H1 (cell line): ENCODE measurements at regions not wholly inside any gene's neighbourhood (a gene's known extent, or its start where the extent isn't known, plus 50 kb on each side); places are given as distances from the start of the nearest gene placed in this dataset.

Experiments
- ASH2L ChIP-seq: fragments of 200-600, 300-600 bp; sonication (generic); IDR thresholded peaks from one replicate; pipeline ENCODE4 v1.7.1; 2017; ENCODE audit warnings: low read length
- BACH1 ChIP-seq: IDR thresholded peaks from 2 replicates; pipeline ENCODE4 v1.6.1; 2012; ENCODE audit warnings: low read length, improper control_type of control experiment
- CREB1 ChIP-seq: IDR thresholded peaks from 2 replicates; pipeline ENCODE4 v1.6.1; 2012; ENCODE audit warnings: inconsistent platforms
- EGR1 ChIP-seq: IDR thresholded peaks from 2 replicates; pipeline ENCODE4 v1.6.1; 2011; ENCODE audit warnings: low read depth, low read length, borderline replicate concordance
- EP300 ChIP-seq, 2 experiments: IDR thresholded peaks; 1 replicate in 1 of 2; 2 replicates in 1 of 2; pipeline ENCODE4 v1.6.1; 2011 to 2012; ENCODE audit warnings: low read depth in 2 of 2, low read length in 2 of 2, mild to moderate bottlenecking in 2 of 2, borderline replicate concordance in 1 of 2, inconsistent platforms in 1 of 2, moderate library complexity in 1 of 2
- GABPA ChIP-seq: IDR thresholded peaks from 2 replicates; pipeline ENCODE4 v1.6.1; 2011; ENCODE audit warnings: mild to moderate bottlenecking, low read length, moderate library complexity, borderline replicate concordance; ENCODE audit not compliant: insufficient read depth
- GTF2F1 ChIP-seq: IDR thresholded peaks from 2 replicates; pipeline ENCODE4 v1.6.1; 2012; ENCODE audit warnings: low read depth, low read length, improper control_type of control experiment, borderline replicate concordance
- MAX ChIP-seq: IDR thresholded peaks from 2 replicates; pipeline ENCODE4 v1.6.1; 2012; ENCODE audit warnings: inconsistent platforms
- POLR2A ChIP-seq, 2 experiments: IDR thresholded peaks; 1 replicate in 1 of 2; 2 replicates in 1 of 2; pipeline ENCODE4 v1.6.1; 2011; ENCODE audit warnings: low read depth in 2 of 2, low read length in 2 of 2, mild to moderate bottlenecking in 2 of 2; ENCODE audit errors: control extremely low read depth in 1 of 2
- POLR2AphosphoS5 ChIP-seq: IDR thresholded peaks from 2 replicates; pipeline ENCODE4 v1.6.1; 2011; ENCODE audit warnings: low read depth, low read length
- RFX5 ChIP-seq: IDR thresholded peaks from 2 replicates; pipeline ENCODE4 v1.6.1; 2011; ENCODE audit warnings: low read depth, low read length, improper control_type of control experiment, borderline replicate concordance
- SAP30 ChIP-seq: fragments of 300-600 bp; sonication (generic); IDR thresholded peaks from 2 replicates; pipeline ENCODE4 v1.7.1; 2012; ENCODE audit warnings: low read length, moderate library complexity, mild to moderate bottlenecking, inconsistent platforms; ENCODE audit not compliant: insufficient read depth, insufficient replicate concordance
- YY1 ChIP-seq: IDR thresholded peaks from 2 replicates; pipeline ENCODE4 v1.6.1; 2011; ENCODE audit warnings: low read depth, mild to moderate bottlenecking, low read length
- TF ChIP-seq, protein P1 (sequence below), 3 experiments: IDR thresholded peaks; 1 replicate in 2 of 3; 2 replicates in 1 of 3; pipeline versions ENCODE4 v1.5.1 to v1.6.1; 2011; ENCODE audit warnings: low read length in 3 of 3, mild to moderate bottlenecking in 3 of 3, inconsistent platforms in 2 of 3, low read depth in 1 of 3, moderate library complexity in 1 of 3; ENCODE audit not compliant: insufficient read depth in 1 of 3; ENCODE audit errors: control extremely low read depth in 1 of 3

DNA sequence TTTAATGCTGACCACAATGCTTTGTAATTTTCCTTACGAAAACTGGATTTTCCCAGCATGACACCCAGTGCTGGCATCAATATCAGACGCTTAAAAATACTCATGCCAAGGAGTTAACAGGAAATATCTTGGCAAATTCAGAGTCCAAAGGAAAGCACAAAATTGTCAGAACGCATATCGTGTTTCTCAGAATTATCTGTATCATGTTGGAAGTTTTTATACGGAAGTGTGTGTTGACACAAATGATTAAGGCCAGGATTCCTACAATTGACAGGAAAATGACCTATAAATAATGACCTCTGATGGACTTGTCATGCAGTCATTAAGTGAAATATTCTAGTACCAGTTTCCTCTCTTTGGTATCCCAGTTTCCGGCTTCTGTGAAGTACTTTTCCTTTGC is 132.1 kb upstream of the TLL1 start:
- TF ChIP-seq EGR1: no peak
- TF ChIP-seq, protein P1, sequence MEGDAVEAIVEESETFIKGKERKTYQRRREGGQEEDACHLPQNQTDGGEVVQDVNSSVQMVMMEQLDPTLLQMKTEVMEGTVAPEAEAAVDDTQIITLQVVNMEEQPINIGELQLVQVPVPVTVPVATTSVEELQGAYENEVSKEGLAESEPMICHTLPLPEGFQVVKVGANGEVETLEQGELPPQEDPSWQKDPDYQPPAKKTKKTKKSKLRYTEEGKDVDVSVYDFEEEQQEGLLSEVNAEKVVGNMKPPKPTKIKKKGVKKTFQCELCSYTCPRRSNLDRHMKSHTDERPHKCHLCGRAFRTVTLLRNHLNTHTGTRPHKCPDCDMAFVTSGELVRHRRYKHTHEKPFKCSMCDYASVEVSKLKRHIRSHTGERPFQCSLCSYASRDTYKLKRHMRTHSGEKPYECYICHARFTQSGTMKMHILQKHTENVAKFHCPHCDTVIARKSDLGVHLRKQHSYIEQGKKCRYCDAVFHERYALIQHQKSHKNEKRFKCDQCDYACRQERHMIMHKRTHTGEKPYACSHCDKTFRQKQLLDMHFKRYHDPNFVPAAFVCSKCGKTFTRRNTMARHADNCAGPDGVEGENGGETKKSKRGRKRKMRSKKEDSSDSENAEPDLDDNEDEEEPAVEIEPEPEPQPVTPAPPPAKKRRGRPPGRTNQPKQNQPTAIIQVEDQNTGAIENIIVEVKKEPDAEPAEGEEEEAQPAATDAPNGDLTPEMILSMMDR (IDR thresholded peaks at IDR 0.05; ENCODE audit: control extremely low read depth in 1 of 3, insufficient read depth in 1 of 3, low read depth in 1 of 3, low read length in 3 of 3): no peak
- TF ChIP-seq POLR2A (IDR thresholded peaks at IDR 0.05; ENCODE audit: control extremely low read depth in 1 of 2, low read depth in 2 of 2, low read length in 2 of 2): no peak
- no peak for TF ChIP-seq BACH1
- TF ChIP-seq GTF2F1: no peak
- no peak for TF ChIP-seq ASH2L
- no peak for TF ChIP-seq GABPA
- no peak for TF ChIP-seq YY1
- TF ChIP-seq EP300 (IDR thresholded peaks at IDR 0.05; ENCODE audit: borderline replicate concordance in 1 of 2, low read depth in 2 of 2, low read length in 2 of 2): no peak
- TF ChIP-seq MAX: no peak
- no peak for TF ChIP-seq SAP30
- TF ChIP-seq POLR2AphosphoS5: no peak
- no peak for TF ChIP-seq CREB1
- no peak for TF ChIP-seq RFX5
